GM23248 (cell line): ENCODE measurements at regions not wholly inside any gene's neighbourhood (a gene's known extent, or its start where the extent isn't known, plus 50 kb on each side); places are given as distances from the start of the nearest gene placed in this dataset.

ENCODE experiments used
- EZH2 ChIP-seq: fragments of 200-600 bp; sonication (generic); IDR thresholded peaks from 2 replicates; pipeline ENCODE4 v1.6.1; 2018; ENCODE audit warnings: antibody characterized with exemption, mild to moderate bottlenecking; ENCODE audit not compliant: insufficient read depth, poor library complexity, severe bottlenecking
- EZH2phosphoT487 ChIP-seq: fragments of 200-600 bp; sonication (generic); IDR thresholded peaks from 2 replicates; pipeline ENCODE4 v1.6.1; 2018; ENCODE audit warnings: antibody characterized with exemption, moderate library complexity, mild to moderate bottlenecking, low read depth; ENCODE audit not compliant: insufficient read depth

DNA sequence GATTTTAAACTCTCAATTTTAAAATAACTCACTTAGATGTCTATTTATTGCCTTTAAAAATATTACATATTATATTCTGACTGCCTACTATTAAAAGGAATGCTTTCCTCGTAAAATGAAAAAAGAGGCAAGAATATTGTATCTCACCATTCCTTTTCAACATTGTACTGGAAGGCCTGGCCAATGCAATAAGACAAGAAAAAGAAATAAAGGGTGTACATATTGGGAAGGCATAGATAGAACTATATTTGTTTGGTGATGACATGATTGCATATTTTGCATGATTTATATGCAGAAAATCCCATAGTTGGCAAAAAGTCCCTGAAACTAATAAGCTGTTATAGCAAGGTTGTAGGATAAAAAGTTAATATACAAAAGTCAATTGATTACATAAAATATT is 474.6 kb upstream of the ATP2B1 start:
- no peak for TF ChIP-seq EZH2
- TF ChIP-seq EZH2phosphoT487: no peak
